B cell (primary cell): ENCODE measurements at regions not wholly inside any gene's neighbourhood (a gene's known extent, or its start where the extent isn't known, plus 50 kb on each side); places are given as distances from the start of the nearest gene placed in this dataset.

Experiments
- CTCF ChIP-seq: fragments of 200-600 bp; IDR thresholded peaks from one replicate; pipeline ENCODE4 v1.8.0; 2022; ENCODE audit warnings: antibody characterized with exemption, mild to moderate bottlenecking
- EZH2 ChIP-seq: IDR thresholded peaks from 2 replicates; pipeline ENCODE4 v1.6.1; 2012; ENCODE audit warnings: borderline replicate concordance, low read depth, mild to moderate bottlenecking, moderate library complexity, low read length; ENCODE audit not compliant: insufficient read depth, poor library complexity, severe bottlenecking

- TF ChIP-seq EZH2 (no peak), CTCF (no peak)
Observed at GRCh38 chr18:42196651-42197050, 241.6 kb downstream of the PIK3C3 start.
